Jurkat, Clone E6-1 (cell line): ENCODE measurements at regions not wholly inside any gene's neighbourhood (a gene's known extent, or its start where the extent isn't known, plus 50 kb on each side); places are given as distances from the start of the nearest gene placed in this dataset.

Experiments
- DNase-seq: peaks from one replicate; pipeline ENCODE4 v3.0.0-alpha.2; 2011; ENCODE audit warnings: low read depth, low spot score
- H3K4me3 ChIP-seq: 2 replicates; pipeline ENCODE4 v1.5.1; 2011; ENCODE audit warnings: mild to moderate bottlenecking, low read length, control low read depth, moderate library complexity

- no peak overlapping the region for H3K4me3 ChIP-seq
- no peak for DNase-seq
Observed at GRCh38 chr1:101728029-101728428, 268.7 kb downstream of the OLFM3 start.

- no peak for DNase-seq
- no peak overlapping the region for H3K4me3 ChIP-seq
Observed at GRCh38 chr1:101730559-101730958, 266.2 kb downstream of the OLFM3 start.

- DNase-seq = no peak
Observed at GRCh38 chr1:101732261-101732660, 264.5 kb downstream of the OLFM3 start.

GRCh38 chr1:101733340-101733739, 263.4 kb downstream of the OLFM3 start:
- no peak for DNase-seq

More at GRCh38 chr1:101732261-101732660, 264.5 kb downstream of the OLFM3 start:
- H3K4me3 ChIP-seq = no peak overlapping the region

GRCh38 chr1:101738475-101738874, 258.3 kb downstream of the OLFM3 start:
- no peak overlapping the region for H3K4me3 ChIP-seq

More at GRCh38 chr1:101733340-101733739, 263.4 kb downstream of the OLFM3 start:
- H3K4me3 ChIP-seq = no peak overlapping the region

GRCh38 chr1:101739146-101739545, 257.6 kb downstream of the OLFM3 start:
- no peak overlapping the region for H3K4me3 ChIP-seq
- DNase-seq = no peak

More at GRCh38 chr1:101738475-101738874, 258.3 kb downstream of the OLFM3 start:
- no peak for DNase-seq

GRCh38 chr1:101739826-101740330, 256.8 kb downstream of the OLFM3 start:
- DNase-seq = no peak
- H3K4me3 ChIP-seq = no peak overlapping the region

- no peak overlapping the region for H3K4me3 ChIP-seq
- no peak for DNase-seq
Observed at GRCh38 chr1:101741910-101742309, 254.8 kb downstream of the OLFM3 start.

GRCh38 chr1:101742509-101742908, 254.2 kb downstream of the OLFM3 start:
- no peak for DNase-seq

GRCh38 chr1:101745551-101746270, 251.0 kb downstream of the OLFM3 start:
- H3K4me3 ChIP-seq = no peak overlapping the region
- no peak for DNase-seq

More at GRCh38 chr1:101742509-101742908, 254.2 kb downstream of the OLFM3 start:
- H3K4me3 ChIP-seq = no peak overlapping the region

- DNase-seq = no peak
- H3K4me3 ChIP-seq = no peak overlapping the region
Observed at GRCh38 chr1:101748077-101748476, 248.6 kb downstream of the OLFM3 start.
